Endothelial cell of umbilical vein (primary cell): ENCODE measurements at regions not wholly inside any gene's neighbourhood (a gene's known extent, or its start where the extent isn't known, plus 50 kb on each side); places are given as distances from the start of the nearest gene placed in this dataset.

ENCODE experiments used
- BruUV-seq: library from RNA; stranded (reverse); fragments of 400-500 nt; replicated peaks from 2 replicates; lab custom pipeline; 2021; lab: Mats Ljungman, UMichigan
- CTCF ChIA-PET: fragments of 300-600, 350-600 bp; sonication (Branson Sonifier 250); formaldehyde crosslinking; loops from one replicate; lab custom pipeline; 2021; ENCODE audit warnings: antibody characterized with exemption, inconsistent platforms; lab: Charles Lee
- POLR2A ChIA-PET: fragments of 300-600, 350-600 bp; sonication (Branson Sonifier 250); formaldehyde crosslinking; loops from one replicate; lab custom pipeline; 2021; ENCODE audit warnings: antibody characterized with exemption, inconsistent platforms; lab: Charles Lee
- DNase-seq: peaks from one replicate; pipeline ENCODE4 v3.0.0-alpha.2; 2011; ENCODE audit warnings: low read depth, low spot score
- FAIRE-seq: peaks from 2 replicates; lab custom pipeline; 2011; peaks lifted over from hg19 to GRCh38; lab: Jason Lieb, UNC
- H2AFZ ChIP-seq: 2 replicates; pipeline ENCODE4 v1.6.0; 2012; ENCODE audit warnings: low read depth, low read length, control low read depth, inconsistent platforms
- H3K27ac ChIP-seq: 2 replicates; pipeline ENCODE4 v1.5.1; 2011; ENCODE audit warnings: low read depth, mild to moderate bottlenecking, control low read depth, low read length, moderate library complexity; ENCODE audit not compliant: insufficient read depth
- H3K27me3 ChIP-seq, 2 experiments: 2 replicates each; pipeline versions ENCODE4 v1.6.0 to v1.6.1; 2011; ENCODE audit warnings: low read length in 2 of 2, mixed read lengths in 1 of 2; ENCODE audit not compliant: control insufficient read depth in 2 of 2, insufficient read depth in 2 of 2
- H3K36me3 ChIP-seq, 2 experiments: 2 replicates in 1 of 2; 3 replicates in 1 of 2; pipeline ENCODE4 v1.5.1; 2011; ENCODE audit warnings: low read length in 2 of 2, mild to moderate bottlenecking in 1 of 2, moderate library complexity in 1 of 2; ENCODE audit not compliant: control insufficient read depth in 2 of 2, insufficient read depth in 2 of 2; ENCODE audit errors: extremely low read depth in 1 of 2
- H3K4me1 ChIP-seq: 3 replicates; pipeline ENCODE4 v1.5.1; 2011; ENCODE audit warnings: mild to moderate bottlenecking, low read length; ENCODE audit not compliant: control insufficient read depth, insufficient read depth; ENCODE audit errors: extremely low read depth
- H3K4me2 ChIP-seq: 2 replicates; pipeline ENCODE4 v1.6.1; 2011; ENCODE audit warnings: low read length, control low read depth, mixed read lengths; ENCODE audit not compliant: insufficient read depth
- H3K4me3 ChIP-seq, 3 experiments: fragments of 200-600 bp in 1 of 3; sonication (generic), shearing (Covaris generic) in 1 of 3; replicated peaks in 1 of 3; 2 replicates each; pipeline ENCODE4 v1.5.1; 2011 to 2016; ENCODE audit warnings: control low read depth in 3 of 3, low read length in 3 of 3, mild to moderate bottlenecking in 2 of 3, inconsistent platforms in 1 of 3, low read depth in 1 of 3, moderate library complexity in 1 of 3; ENCODE audit not compliant: insufficient read depth in 1 of 3
- H3K79me2 ChIP-seq: 2 replicates; pipeline ENCODE4 v1.6.0; 2012; ENCODE audit warnings: low read length, inconsistent platforms; ENCODE audit not compliant: control insufficient read depth, insufficient read depth
- H3K9ac ChIP-seq: replicated peaks from 2 replicates; pipeline ENCODE3; 2011; ENCODE audit warnings: low read length, control low read depth; ENCODE audit not compliant: insufficient read depth; ENCODE audit errors: extremely low read depth
- H3K9me1 ChIP-seq: replicated peaks from 3 replicates; pipeline ENCODE4 v1.6.0; 2011; ENCODE audit warnings: mild to moderate bottlenecking, low read length; ENCODE audit not compliant: control insufficient read depth, insufficient read depth; ENCODE audit errors: extremely low read depth
- H3K9me3 ChIP-seq: replicated peaks from 2 replicates; pipeline ENCODE4 v1.5.1; 2012; ENCODE audit warnings: low read length, inconsistent platforms; ENCODE audit not compliant: control insufficient read depth, insufficient read depth
- H4K20me1 ChIP-seq: replicated peaks from 2 replicates; pipeline ENCODE3; 2011; ENCODE audit warnings: mild to moderate bottlenecking, low read length; ENCODE audit not compliant: control insufficient read depth, insufficient read depth; ENCODE audit errors: extremely low read depth
- CTCF ChIP-seq, 2 donors: IDR thresholded peaks; 1 replicate in 1 of 2; 2 replicates in 1 of 2; pipeline ENCODE4 v1.5.1; 2011; ENCODE audit warnings: low read length in 2 of 2, mild to moderate bottlenecking in 2 of 2, moderate library complexity in 2 of 2, control low read depth in 1 of 2, inconsistent platforms in 1 of 2, low read depth in 1 of 2; ENCODE audit not compliant: insufficient read depth in 1 of 2; ENCODE audit errors: extremely low read depth in 1 of 2
- EZH2 ChIP-seq: IDR thresholded peaks from 2 replicates; pipeline ENCODE4 v1.6.1; 2012; ENCODE audit warnings: borderline replicate concordance, low read depth, mild to moderate bottlenecking, moderate library complexity, low read length, inconsistent platforms; ENCODE audit not compliant: severe bottlenecking
- FOS ChIP-seq: IDR thresholded peaks from 2 replicates; pipeline ENCODE4 v1.6.1; 2011; ENCODE audit warnings: mild to moderate bottlenecking, low read length, moderate library complexity, borderline replicate concordance; ENCODE audit not compliant: insufficient read depth
- GATA2 ChIP-seq: IDR thresholded peaks from 2 replicates; pipeline ENCODE4 v1.7.0; 2011; ENCODE audit warnings: low read depth, mild to moderate bottlenecking, moderate library complexity, mixed read lengths, low read length; ENCODE audit not compliant: insufficient read length, insufficient read depth
- JUN ChIP-seq: IDR thresholded peaks from 2 replicates; pipeline ENCODE4 v1.6.1; 2011; ENCODE audit warnings: borderline replicate concordance, low read depth; ENCODE audit not compliant: insufficient read length, insufficient read depth
- MYC ChIP-seq: IDR thresholded peaks from one replicate; pipeline ENCODE4 v1.6.1; 2011; ENCODE audit warnings: mild to moderate bottlenecking, low read depth, low read length
- POLR2A ChIP-seq: IDR thresholded peaks from 2 replicates; pipeline ENCODE4 v1.6.1; 2012; ENCODE audit warnings: low read depth, mild to moderate bottlenecking, control low read depth, low read length
- POLR2AphosphoS5 ChIP-seq: IDR thresholded peaks from 2 replicates; pipeline ENCODE4 v1.6.1; 2012; ENCODE audit warnings: low read depth, mild to moderate bottlenecking, control low read depth, low read length, moderate library complexity; ENCODE audit not compliant: insufficient read depth
- dilution Hi-C: fragments of 300-500 bp; cut with MboI; formaldehyde crosslinking; loops from one replicate; pipeline ENCODE4 v1.15.0; 2019; ENCODE audit warnings: low sequenced_read_pairs; ENCODE audit not compliant: extremely low pct_ligation_motif_present
- intact Hi-C: fragments of 100-400 bp; cut with micrococcal nuclease; formaldehyde crosslinking; loops from one replicate; pipeline ENCODE4 v1.10.0; 2022
- TF ChIP-seq, protein P1 (sequence below): IDR thresholded peaks from 2 replicates; pipeline ENCODE4 v1.6.1; 2011; ENCODE audit not compliant: insufficient read depth, insufficient read length

GRCh38 chr1:217036757-217037156, 313.5 kb upstream of the ESRRG start:
- CTCF ChIA-PET = no interaction called here
- Histone ChIP-seq H3K9ac (no peak overlapping the region), H2AFZ (no peak overlapping the region), H3K4me3 (no peak overlapping the region), H3K9me1 (no peaks in the 10 kb centered on the region), H3K36me3 (no peaks in the 10 kb centered on the region), H3K4me1 (no peaks in the 10 kb centered on the region), H3K79me2 (no peaks in the 10 kb centered on the region), H3K27ac (no peak overlapping the region), H3K9me3 (no peaks in the 10 kb centered on the region), H3K4me2 (no peak overlapping the region), H3K27me3 (no peaks in the 10 kb centered on the region), H4K20me1 (no peaks in the 10 kb centered on the region)
- dilution Hi-C loops (no loop called here), intact Hi-C loops (no loop called here)
- no TSS peak for BruUV-seq
- no peak for TF ChIP-seq CTCF (IDR thresholded peaks at IDR 0.05; ENCODE audit: extremely low read depth in 1 of 2, insufficient read depth in 1 of 2, low read depth in 1 of 2, low read length in 2 of 2)
- no peak for TF ChIP-seq POLR2AphosphoS5
- TF ChIP-seq FOS = no peak
- no peak for TF ChIP-seq JUN
- no peak for TF ChIP-seq POLR2A
- no peak for TF ChIP-seq EZH2
- no peak for TF ChIP-seq GATA2
- TF ChIP-seq, protein P1, sequence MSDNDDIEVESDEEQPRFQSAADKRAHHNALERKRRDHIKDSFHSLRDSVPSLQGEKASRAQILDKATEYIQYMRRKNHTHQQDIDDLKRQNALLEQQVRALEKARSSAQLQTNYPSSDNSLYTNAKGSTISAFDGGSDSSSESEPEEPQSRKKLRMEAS = no peak
- no peak for TF ChIP-seq MYC
- POLR2A ChIA-PET = no interaction called here
- no peak for DNase-seq
- no peak for FAIRE-seq
